GM18907 (cell line): ENCODE measurements at regions not wholly inside any gene's neighbourhood (a gene's known extent, or its start where the extent isn't known, plus 50 kb on each side); places are given as distances from the start of the nearest gene placed in this dataset.
"Not testable (repeated sequence)": the region's sequence is repeated elsewhere in the genome, so short reads cannot be mapped to it uniquely, and the experiment has no call there.

Experiments
- ATAC-seq: cut with Tn5 transposase; IDR thresholded peaks from one replicate; pipeline ENCODE4 v1.9.1; 2021; ENCODE audit warnings: mild to moderate bottlenecking, moderate library complexity; ENCODE audit not compliant: unreplicated experiment

- ATAC-seq: no peak
Observed at GRCh38 chr20:60160451-60161145, 202.4 kb downstream of the CDH26 start.

GRCh38 chr20:60167812-60168211 lies 209.6 kb downstream of the CDH26 start:
- no peak for ATAC-seq

GRCh38 chr20:60168963-60169362 lies 210.7 kb downstream of the CDH26 start:
- no peak for ATAC-seq

- no peak for ATAC-seq
Observed at GRCh38 chr20:60170116-60170515, 211.9 kb downstream of the CDH26 start.

GRCh38 chr20:60171313-60171712 lies 213.1 kb downstream of the CDH26 start:
- no peak for ATAC-seq

GRCh38 chr20:60171738-60172137 lies 213.5 kb downstream of the CDH26 start:
- ATAC-seq: no peak

GRCh38 chr20:60172346-60172984 lies 214.2 kb downstream of the CDH26 start:
- ATAC-seq: no peak

- ATAC-seq: no peak
Observed at GRCh38 chr20:60177080-60177479, 218.9 kb downstream of the CDH26 start.

GRCh38 chr20:60180986-60181385 lies 222.8 kb downstream of the CDH26 start:
- no peak for ATAC-seq

- no peak for ATAC-seq
Observed at GRCh38 chr20:60186412-60186811, 228.2 kb downstream of the CDH26 start.

- ATAC-seq: no peak
Observed at GRCh38 chr20:60187683-60188082, 229.5 kb downstream of the CDH26 start.

- ATAC-seq: no peak
Observed at GRCh38 chr20:60191014-60191413, 232.8 kb downstream of the CDH26 start.

GRCh38 chr20:60192326-60192725 lies 234.1 kb downstream of the CDH26 start:
- ATAC-seq: no peak

GRCh38 chr20:60199132-60199531 lies 240.9 kb downstream of the CDH26 start:
- ATAC-seq: not testable (repeated sequence)

GRCh38 chr20:60199866-60200265 lies 241.6 kb downstream of the CDH26 start:
- no peak for ATAC-seq

- no peak for ATAC-seq
Observed at GRCh38 chr20:60200305-60200918, 242.2 kb downstream of the CDH26 start.

GRCh38 chr20:60201198-60201835 lies 243.1 kb downstream of the CDH26 start:
- ATAC-seq: no peak

- no peak for ATAC-seq
Observed at GRCh38 chr20:60202046-60202445, 243.8 kb downstream of the CDH26 start.

GRCh38 chr20:60203451-60203850 lies 245.2 kb downstream of the CDH26 start:
- ATAC-seq: no peak

- no peak for ATAC-seq
Observed at GRCh38 chr20:60204601-60205000, 246.4 kb downstream of the CDH26 start.

- no peak for ATAC-seq
Observed at GRCh38 chr20:60206259-60206658, 248.0 kb downstream of the CDH26 start.

GRCh38 chr20:60209048-60209447 lies 250.8 kb downstream of the CDH26 start:
- no peak for ATAC-seq
